GM23248 (cell line): ENCODE measurements at regions not wholly inside any gene's neighbourhood (a gene's known extent, or its start where the extent isn't known, plus 50 kb on each side); places are given as distances from the start of the nearest gene placed in this dataset.

Experiments used
- DNase-seq: peaks from one replicate; pipeline ENCODE4 v3.0.0-alpha.2; 2015
- H2AFZ ChIP-seq: fragments of 200-600 bp; sonication (generic); 2 replicates; pipeline ENCODE4 v1.6.1; 2016; ENCODE audit warnings: antibody characterized with exemption
- H3F3A ChIP-seq: fragments of 200-600 bp; sonication (generic); 2 replicates; pipeline ENCODE4 v1.6.1; 2016; ENCODE audit warnings: mild to moderate bottlenecking, antibody characterized with exemption, mixed run types; ENCODE audit not compliant: insufficient read depth
- H3K27ac ChIP-seq: fragments of 200-600 bp; sonication (generic); 2 replicates; pipeline ENCODE4 v1.5.1; 2016; ENCODE audit warnings: mild to moderate bottlenecking
- H3K27me3 ChIP-seq: fragments of 200-600 bp; sonication (generic); replicated peaks from 2 replicates; pipeline ENCODE4 v1.6.1; 2016; ENCODE audit warnings: mild to moderate bottlenecking; ENCODE audit not compliant: insufficient read depth
- H3K36me3 ChIP-seq: fragments of 200-600 bp; sonication (generic); 2 replicates; pipeline ENCODE4 v1.6.1; 2016; ENCODE audit warnings: low read depth, mild to moderate bottlenecking
- H3K4me1 ChIP-seq: fragments of 200-600 bp; sonication (generic); 2 replicates; pipeline ENCODE4 v1.6.1; 2016; ENCODE audit warnings: mild to moderate bottlenecking; ENCODE audit not compliant: insufficient read depth
- H3K4me2 ChIP-seq: fragments of 200-600 bp; sonication (generic); one replicate; pipeline ENCODE4 v1.6.1; 2016; ENCODE audit warnings: mild to moderate bottlenecking; ENCODE audit not compliant: unreplicated experiment
- H3K4me3 ChIP-seq: fragments of 200-600 bp; sonication (generic); 2 replicates; pipeline ENCODE4 v1.5.1; 2016; ENCODE audit warnings: mild to moderate bottlenecking
- H3K79me2 ChIP-seq: fragments of 200-600 bp; sonication (generic); 2 replicates; pipeline ENCODE4 v1.6.1; 2016; ENCODE audit warnings: mild to moderate bottlenecking; ENCODE audit not compliant: insufficient read depth
- H3K9ac ChIP-seq: fragments of 200-600 bp; sonication (generic); 2 replicates; pipeline ENCODE4 v1.6.1; 2016; ENCODE audit warnings: mild to moderate bottlenecking
- H3K9me2 ChIP-seq: fragments of 200-600 bp; sonication (generic); 2 replicates; pipeline ENCODE4 v1.6.1; 2016; ENCODE audit warnings: mixed run types, mild to moderate bottlenecking, moderate library complexity; ENCODE audit not compliant: insufficient read depth
- H3K9me3 ChIP-seq: fragments of 200-600 bp; sonication (generic); one replicate; pipeline ENCODE4 v1.6.1; 2017; ENCODE audit warnings: low read depth
- H4K20me1 ChIP-seq: fragments of 200-600 bp; sonication (generic); 2 replicates; pipeline ENCODE4 v1.6.0; 2016; ENCODE audit not compliant: insufficient read depth
- EZH2 ChIP-seq: fragments of 200-600 bp; sonication (generic); IDR thresholded peaks from 2 replicates; pipeline ENCODE4 v1.6.1; 2018; ENCODE audit warnings: antibody characterized with exemption, mild to moderate bottlenecking; ENCODE audit not compliant: insufficient read depth, poor library complexity, severe bottlenecking
- WGBS, 2 experiments: methylation state at CpG; one replicate each; pipeline ENCODE4 v1.1.6; 2015 to 2017; ENCODE audit warnings: low lambda C conversion rate in 2 of 2, low coverage in 1 of 2; ENCODE audit errors: missing lambda C conversion rate in 2 of 2; 5-methylcytosine and 5-hydroxymethylcytosine counted together
- in situ Hi-C: fragments of 300-500 bp; cut with MboI; formaldehyde crosslinking; loops from 2 replicates; pipeline ENCODE4 v1.15.0; 2020

DNA sequence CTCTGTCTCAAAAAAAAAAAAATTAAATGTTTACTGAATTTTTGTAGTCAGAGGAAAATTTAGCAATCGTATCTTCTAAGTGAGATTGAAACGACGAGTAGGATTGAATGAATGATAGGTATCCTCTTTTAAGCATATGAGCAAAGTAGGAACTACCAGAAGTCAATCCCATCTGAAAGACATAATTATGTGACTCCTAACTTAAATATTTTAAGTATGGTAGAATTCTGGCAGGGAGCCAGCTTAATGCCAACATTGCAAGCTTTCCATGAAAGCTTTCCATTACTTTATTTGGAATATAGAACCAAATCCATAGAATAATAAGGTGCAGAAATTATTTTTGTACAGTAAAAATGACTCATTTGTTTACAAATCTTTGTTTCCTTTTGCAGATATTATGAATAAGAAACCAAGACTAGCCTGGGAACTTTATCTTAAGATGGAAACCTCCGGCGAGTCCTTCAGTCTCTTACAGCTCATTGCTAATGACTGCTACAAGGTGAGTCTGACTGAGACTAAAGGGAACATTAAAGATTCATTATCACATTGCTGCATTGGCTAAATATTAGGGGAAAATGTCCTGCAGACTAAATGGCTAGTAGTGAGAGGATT is 50.2 kb upstream of the UBN2 start:
- no peak overlapping the region for H3K27ac ChIP-seq
- in situ Hi-C loops: no loop called here

More for the DNA sequence above, 50.2 kb upstream of the UBN2 start:
- no peak overlapping the region for H3K4me3 ChIP-seq
- H3K9ac ChIP-seq: no peak overlapping the region
- H3F3A ChIP-seq: no peaks in the 10 kb centered on the region
- no peaks in the 10 kb centered on the region for H3K79me2 ChIP-seq
- H2AFZ ChIP-seq: no peak overlapping the region
- no peak for TF ChIP-seq EZH2
- H3K9me2 ChIP-seq: no peaks in the 10 kb centered on the region
- peak; percentile 6 for DNase-seq
- peaks cover 15% of the 10 kb centered on the region; the same call in 1 of the 2 replicates for H3K36me3 ChIP-seq
- no peak overlapping the region for H3K4me2 ChIP-seq
- WGBS, 2 experiments: 93 to 97% methylated on average over 5 of the region's 5 CpGs
- H3K9me3 ChIP-seq: no peaks in the 10 kb centered on the region
- H3K4me1 ChIP-seq: no peaks in the 10 kb centered on the region
- no peaks in the 10 kb centered on the region for H4K20me1 ChIP-seq
- H3K27me3 ChIP-seq: no peaks in the 10 kb centered on the region
